PC-9 (cell line): ENCODE measurements at regions not wholly inside any gene's neighbourhood (a gene's known extent, or its start where the extent isn't known, plus 50 kb on each side); places are given as distances from the start of the nearest gene placed in this dataset.

Experiments used
- BruUV-seq: library from RNA; stranded (reverse); fragments of 400-500 nt; replicated peaks from 2 replicates; lab custom pipeline; 2021; lab: Mats Ljungman, UMichigan
- CTCF ChIA-PET: fragments of 300-600 bp; sonication (Branson Sonifier 250); formaldehyde crosslinking; loops from one replicate; lab custom pipeline; 2022; ENCODE audit warnings: antibody characterized with exemption; lab: Charles Lee
- POLR2A ChIA-PET: fragments of 300-600 bp; sonication (Branson Sonifier 250); formaldehyde crosslinking; loops from one replicate; lab custom pipeline; 2022; ENCODE audit warnings: antibody characterized with exemption; ENCODE audit not compliant: unreplicated experiment; lab: Charles Lee
- DNase-seq, 2 experiments: peaks; one replicate each; pipeline versions ENCODE4 v3.0.0 to v3.0.0-alpha.2; 2015 to 2022; ENCODE audit warnings: mixed read lengths in 1 of 2
- H2AFZ ChIP-seq: fragments of 200-600 bp; sonication (generic); 2 replicates; pipeline ENCODE4 v1.8.1; 2017; ENCODE audit warnings: antibody characterized with exemption
- H3F3A ChIP-seq: fragments of 200-600 bp; sonication (generic); 2 replicates; pipeline ENCODE4 v1.8.1; 2017; ENCODE audit warnings: antibody characterized with exemption, mild to moderate bottlenecking, low read depth; ENCODE audit not compliant: insufficient read depth
- H3K27ac ChIP-seq: fragments of 200-600 bp; sonication (generic); 2 replicates; pipeline ENCODE4 v1.6.1; 2016; ENCODE audit warnings: mixed run types
- H3K27me3 ChIP-seq: fragments of 200-600 bp; sonication (generic); 2 replicates; pipeline ENCODE4 v1.6.1; 2016; ENCODE audit warnings: low read depth, mixed run types; ENCODE audit not compliant: insufficient read depth
- H3K36me3 ChIP-seq: fragments of 200-600 bp; sonication (generic); 2 replicates; pipeline ENCODE4 v1.6.1; 2016; ENCODE audit warnings: low read depth, mixed run types
- H3K4me1 ChIP-seq: fragments of 200-600 bp; sonication (generic); replicated peaks from 2 replicates; pipeline ENCODE4 v1.6.1; 2016; ENCODE audit warnings: mixed run types; ENCODE audit not compliant: insufficient read depth
- H3K4me2 ChIP-seq: fragments of 200-600 bp; sonication (generic); 2 replicates; pipeline ENCODE4 v1.6.1; 2017; ENCODE audit warnings: mixed run types
- H3K4me3 ChIP-seq: fragments of 200-600 bp; sonication (generic); 2 replicates; pipeline ENCODE4 v1.6.1; 2016; ENCODE audit warnings: mixed run types
- H3K79me2 ChIP-seq: fragments of 200-600 bp; sonication (generic); 2 replicates; pipeline ENCODE4 v1.6.1; 2017; ENCODE audit warnings: low read depth, mixed run types
- H3K9me2 ChIP-seq: fragments of 200-600 bp; sonication (generic); 2 replicates; pipeline ENCODE4 v1.8.1; 2017; ENCODE audit warnings: mild to moderate bottlenecking; ENCODE audit not compliant: insufficient read depth
- H3K9me3 ChIP-seq: fragments of 200-600 bp; sonication (generic); 2 replicates; pipeline ENCODE4 v1.8.1; 2016; ENCODE audit warnings: low read depth; ENCODE audit not compliant: insufficient read depth
- H4K20me1 ChIP-seq: fragments of 200-600 bp; sonication (generic); 2 replicates; pipeline ENCODE4 v1.8.1; 2017; ENCODE audit not compliant: insufficient read depth
- CTCF ChIP-seq: fragments of 200-600 bp; sonication (generic); conservative IDR thresholded peaks from 2 replicates; pipeline ENCODE4 v1.6.1; 2017; ENCODE audit warnings: mixed run types, antibody characterized with exemption, mild to moderate bottlenecking, moderate library complexity
- EZH2 ChIP-seq: fragments of 200-600 bp; sonication (generic); IDR thresholded peaks from 2 replicates; pipeline ENCODE4 v1.8.0; 2017; ENCODE audit warnings: antibody characterized with exemption, low read depth
- intact Hi-C: fragments of 100-400 bp; cut with micrococcal nuclease; formaldehyde crosslinking; loops from one replicate; pipeline ENCODE4 v1.10.0; 2022; ENCODE audit not compliant: unreplicated experiment

DNA sequence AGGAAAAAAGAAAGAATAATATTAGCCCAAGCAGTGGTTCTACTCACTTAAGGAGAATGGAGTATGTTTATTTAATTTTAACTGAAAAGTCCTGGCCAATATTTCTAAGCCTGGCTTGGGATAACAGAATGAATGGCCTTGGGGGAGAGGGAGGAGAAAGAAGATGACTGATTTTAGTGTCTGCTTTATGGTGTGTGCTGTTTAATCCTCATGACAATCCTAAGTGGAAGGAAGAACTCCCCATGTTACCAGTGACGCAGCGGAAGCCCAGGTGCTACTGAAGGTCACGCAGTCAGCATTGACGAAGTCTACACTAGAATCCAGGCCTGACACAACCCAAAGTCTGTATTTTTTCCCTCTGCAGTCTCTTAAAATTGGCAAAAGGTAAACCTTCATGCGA, 50.5 kb downstream of the PALM2AKAP2 start:
- H3K4me2 ChIP-seq = no peak overlapping the region
- no peak overlapping the region for H2AFZ ChIP-seq
- DNase-seq = no peak
- H3K4me1 ChIP-seq = no peaks in the 10 kb centered on the region
- H4K20me1 ChIP-seq = no peaks in the 10 kb centered on the region
- no peaks in the 10 kb centered on the region for H3K27me3 ChIP-seq
- H3K4me3 ChIP-seq = no peak overlapping the region
- H3F3A ChIP-seq = no peaks in the 10 kb centered on the region
- intact Hi-C loops = no loop called here
- H3K9me3 ChIP-seq = 0 out of 2 replicates have a peak, but pooled peaks cover 6% of the 10 kb centered on the region
- no peaks in the 10 kb centered on the region for H3K36me3 ChIP-seq
- no TSS peak for BruUV-seq
- POLR2A ChIA-PET = no interaction called here
- CTCF ChIA-PET = no interaction called here
- H3K9me2 ChIP-seq = no peaks in the 10 kb centered on the region
- H3K27ac ChIP-seq = no peak overlapping the region
- no peaks in the 10 kb centered on the region for H3K79me2 ChIP-seq
- TF ChIP-seq CTCF (no peak), EZH2 (no peak)

- Histone ChIP-seq H2AFZ (no peak overlapping the region), H3K4me2 (no peak overlapping the region), H3K79me2 (no peaks in the 10 kb centered on the region), H3K4me1 (no peaks in the 10 kb centered on the region), H3K27me3 (no peaks in the 10 kb centered on the region), H3K27ac (no peak overlapping the region), H3K9me3 (0 out of 2 replicates have a peak, but pooled peaks cover 6% of the 10 kb centered on the region), H3K36me3 (no peaks in the 10 kb centered on the region), H4K20me1 (no peaks in the 10 kb centered on the region), H3F3A (no peaks in the 10 kb centered on the region), H3K9me2 (no peaks in the 10 kb centered on the region), H3K4me3 (no peak overlapping the region)
- POLR2A ChIA-PET = interaction anchor here (0.7 kb wide), 2 partner anchors 195 to 1534 kb away, joined by 3 read pairs; no protein-coding TSS in a partner anchor
- no TSS peak for BruUV-seq
- CTCF ChIA-PET = no interaction called here
- intact Hi-C loops = no loop called here
- TF ChIP-seq EZH2 = no peak
- TF ChIP-seq CTCF = no peak
- no peak for DNase-seq
These were observed 52.1 kb downstream of the PALM2AKAP2 start for GRCh38 chr9:109831998-109832658.

GRCh38 chr9:109834855-109835254, 54.9 kb downstream of the PALM2AKAP2 start:
- BruUV-seq = no TSS peak

More at GRCh38 chr9:109834855-109835254, 54.9 kb downstream of the PALM2AKAP2 start:
- Histone ChIP-seq H3K27me3 (no peaks in the 10 kb centered on the region), H2AFZ (no peak overlapping the region), H3K9me2 (no peaks in the 10 kb centered on the region), H3K4me3 (no peak overlapping the region), H3K4me2 (no peak overlapping the region), H3K4me1 (no peaks in the 10 kb centered on the region), H3K36me3 (no peaks in the 10 kb centered on the region), H3K27ac (no peak overlapping the region), H3F3A (no peaks in the 10 kb centered on the region), H4K20me1 (no peaks in the 10 kb centered on the region), H3K9me3 (0 out of 2 replicates have a peak, but pooled peaks cover 6% of the 10 kb centered on the region), H3K79me2 (no peaks in the 10 kb centered on the region)
- intact Hi-C loops = no loop called here
- ChIA-PET CTCF (no interaction called here), POLR2A (no interaction called here)
- no peak for TF ChIP-seq CTCF
- no peak for TF ChIP-seq EZH2
- DNase-seq = no peak
